H9 (cell line): ENCODE measurements at regions not wholly inside any gene's neighbourhood (a gene's known extent, or its start where the extent isn't known, plus 50 kb on each side); places are given as distances from the start of the nearest gene placed in this dataset.

Experiments used
- DNase-seq: peaks from one replicate; pipeline ENCODE4 v3.0.0-alpha.2; 2017
- H2AFZ ChIP-seq: one replicate; pipeline ENCODE4 v1.6.1; 2013; ENCODE audit warnings: mild to moderate bottlenecking, low read length, control low read depth, moderate library complexity
- H2AK5ac ChIP-seq: 2 replicates; pipeline ENCODE4 v1.6.1; 2013; ENCODE audit warnings: low read length, control low read depth, mixed read lengths; ENCODE audit not compliant: insufficient read length
- H2BK120ac ChIP-seq: one replicate; pipeline ENCODE4 v1.6.1; 2013; ENCODE audit warnings: low read depth, mild to moderate bottlenecking, low read length, control low read depth, inconsistent platforms; ENCODE audit not compliant: poor library complexity, severe bottlenecking
- H2BK12ac ChIP-seq: 2 replicates; pipeline ENCODE4 v1.6.1; 2013; ENCODE audit warnings: low read length, control low read depth, mixed read lengths, low read depth; ENCODE audit not compliant: insufficient read length
- H2BK15ac ChIP-seq: 2 replicates; pipeline ENCODE4 v1.6.1; 2013; ENCODE audit warnings: low read depth, low read length, control low read depth
- H2BK20ac ChIP-seq: one replicate; pipeline ENCODE4 v1.6.1; 2013; ENCODE audit warnings: low read depth, mild to moderate bottlenecking, low read length, control low read depth, inconsistent platforms; ENCODE audit not compliant: poor library complexity, severe bottlenecking
- H2BK5ac ChIP-seq: 2 replicates; pipeline ENCODE4 v1.6.1; 2013; ENCODE audit warnings: low read length, control low read depth, mixed read lengths; ENCODE audit not compliant: insufficient read length
- H3K14ac ChIP-seq: 2 replicates; pipeline ENCODE4 v1.6.1; 2013; ENCODE audit warnings: low read length, control low read depth; ENCODE audit not compliant: insufficient read depth
- H3K18ac ChIP-seq: 2 replicates; pipeline ENCODE4 v1.6.1; 2013; ENCODE audit warnings: low read depth, mild to moderate bottlenecking, mixed read lengths, low read length, control low read depth; ENCODE audit not compliant: insufficient read length
- H3K23ac ChIP-seq: 2 replicates; pipeline ENCODE4 v1.6.1; 2013; ENCODE audit warnings: low read length, control low read depth, mixed read lengths, low read depth; ENCODE audit not compliant: insufficient read length
- H3K23me2 ChIP-seq: 2 replicates; pipeline ENCODE4 v1.6.1; 2013; ENCODE audit warnings: low read depth, mild to moderate bottlenecking, mixed read lengths, low read length, control low read depth; ENCODE audit not compliant: insufficient read length, poor library complexity, severe bottlenecking
- H3K27ac ChIP-seq: 2 replicates; pipeline ENCODE4 v1.5.1; 2013; ENCODE audit warnings: low read length, control low read depth, mixed read lengths, low read depth; ENCODE audit not compliant: insufficient read length
- H3K27me3 ChIP-seq: 2 replicates; pipeline ENCODE4 v1.6.1; 2013; ENCODE audit warnings: low read length, control low read depth, inconsistent platforms; ENCODE audit not compliant: insufficient read depth
- H3K4ac ChIP-seq: 2 replicates; pipeline ENCODE4 v1.6.1; 2013; ENCODE audit warnings: low read depth, mild to moderate bottlenecking, control low read depth, inconsistent platforms, low read length, moderate library complexity
- H3K4me1 ChIP-seq: 2 replicates; pipeline ENCODE4 v1.6.1; 2013; ENCODE audit warnings: low read length, control low read depth, inconsistent platforms; ENCODE audit not compliant: insufficient read depth
- H3K4me2 ChIP-seq: 2 replicates; pipeline ENCODE4 v1.6.1; 2013; ENCODE audit warnings: low read length, control low read depth, mixed read lengths; ENCODE audit not compliant: insufficient read length, insufficient read depth
- H3K56ac ChIP-seq: 2 replicates; pipeline ENCODE4 v1.6.1; 2013; ENCODE audit warnings: low read depth, mild to moderate bottlenecking, mixed read lengths, low read length, control low read depth; ENCODE audit not compliant: insufficient read length
- H3K79me1 ChIP-seq: 2 replicates; pipeline ENCODE4 v1.6.1; 2013; ENCODE audit warnings: low read depth, mild to moderate bottlenecking, moderate library complexity, low read length, control low read depth, inconsistent platforms; ENCODE audit not compliant: insufficient read depth, poor library complexity, severe bottlenecking
- H3K79me2 ChIP-seq: 2 replicates; pipeline ENCODE4 v1.6.1; 2013; ENCODE audit warnings: low read length, control low read depth, inconsistent platforms; ENCODE audit not compliant: insufficient read depth
- H3K9ac ChIP-seq: 2 replicates; pipeline ENCODE4 v1.6.1; 2013; ENCODE audit warnings: low read length, control low read depth, mixed read lengths; ENCODE audit not compliant: insufficient read length; ENCODE audit errors: extremely low read depth
- H3K9me3 ChIP-seq: one replicate; pipeline ENCODE4 v1.6.1; 2013; ENCODE audit warnings: low read depth, low read length, inconsistent platforms; ENCODE audit not compliant: control insufficient read depth
- H3T11ph ChIP-seq: one replicate; pipeline ENCODE4 v1.6.1; 2013; ENCODE audit warnings: mild to moderate bottlenecking, low read length, control low read depth, inconsistent platforms
- H4K20me1 ChIP-seq: one replicate; pipeline ENCODE4 v1.6.1; 2013; ENCODE audit not compliant: control insufficient read depth, insufficient read length, insufficient read depth
- H4K5ac ChIP-seq: 2 replicates; pipeline ENCODE4 v1.6.1; 2013; ENCODE audit warnings: low read depth, mild to moderate bottlenecking, mixed read lengths, low read length, control low read depth; ENCODE audit not compliant: insufficient read length
- H4K8ac ChIP-seq: replicated peaks from 2 replicates; pipeline ENCODE4 v1.6.1; 2013; ENCODE audit warnings: low read length, control low read depth, mixed read lengths, low read depth; ENCODE audit not compliant: insufficient read length
- H4K91ac ChIP-seq: 2 replicates; pipeline ENCODE4 v1.6.1; 2013; ENCODE audit warnings: low read depth, mild to moderate bottlenecking, moderate library complexity, mixed read lengths, low read length, control low read depth; ENCODE audit not compliant: insufficient read length
- H3K27ac Mint-ChIP-seq, 3 experiments: 2 replicates in 2 of 3; 3 replicates in 1 of 3; pipeline ENCODE4 v1.8.0; 2020 to 2021; ENCODE audit warnings: mixed read lengths in 3 of 3, mild to moderate bottlenecking in 1 of 3, moderate library complexity in 1 of 3
- H3K27me3 Mint-ChIP-seq: 2 replicates; pipeline ENCODE4 v1.8.0; 2021; ENCODE audit warnings: low read depth, mild to moderate bottlenecking, moderate library complexity, mixed read lengths
- H3K36me3 Mint-ChIP-seq, 3 experiments: 2 replicates in 2 of 3; 3 replicates in 1 of 3; pipeline ENCODE4 v1.8.0; 2020 to 2021; ENCODE audit warnings: low read depth in 3 of 3, mixed read lengths in 3 of 3; ENCODE audit not compliant: insufficient read depth in 1 of 3
- H3K4me1 Mint-ChIP-seq, 2 experiments: 2 replicates each; pipeline ENCODE4 v1.8.0; 2020; ENCODE audit warnings: mixed read lengths in 2 of 2
- H3K4me3 Mint-ChIP-seq, 2 experiments: 2 replicates in 1 of 2; 3 replicates in 1 of 2; pipeline ENCODE4 v1.8.0; 2020 to 2021; ENCODE audit warnings: mild to moderate bottlenecking in 2 of 2, mixed read lengths in 2 of 2, moderate library complexity in 1 of 2
- H3K9me3 Mint-ChIP-seq, 2 experiments: 2 replicates in 1 of 2; 3 replicates in 1 of 2; pipeline ENCODE4 v1.8.0; 2020; ENCODE audit warnings: mild to moderate bottlenecking in 2 of 2, mixed read lengths in 2 of 2, moderate library complexity in 1 of 2
- CTCF ChIP-seq: fragments of 200-600 bp; sonication (generic); conservative IDR thresholded peaks from 3 replicates; pipeline ENCODE4 v1.8.0; 2021; ENCODE audit warnings: antibody characterized with exemption, mild to moderate bottlenecking
- WGBS: extraction: QIAGEN DNeasy Blood & Tissue Kit; methylation state at CpG from one replicate; pipeline ENCODE4 v1.1.7; 2013; ENCODE audit warnings: missing lambda C conversion rate, low lambda C conversion rate, mixed read lengths; ENCODE audit not compliant: insufficient read length; ENCODE audit errors: extremely low coverage; 5-methylcytosine and 5-hydroxymethylcytosine counted together

GRCh38 chr11:128188346-128189004 lies 398.9 kb downstream of the ETS1 start:
- no peak overlapping the region for H3T11ph ChIP-seq
- H3K14ac ChIP-seq: no peak overlapping the region
- no peaks in the 10 kb centered on the region for H3K27me3 Mint-ChIP-seq
- no peak overlapping the region for H4K8ac ChIP-seq
- no peak overlapping the region for H2AFZ ChIP-seq
- no peak overlapping the region for H2BK5ac ChIP-seq
- TF ChIP-seq CTCF: no peak
- no peak overlapping the region for H3K9ac ChIP-seq
- no peak overlapping the region for H2BK15ac ChIP-seq
- no peak overlapping the region for H3K18ac ChIP-seq
- no peak overlapping the region for H3K4ac ChIP-seq
- no peak overlapping the region for H3K4me2 ChIP-seq
- H4K91ac ChIP-seq: no peak overlapping the region
- WGBS: no CpG with 5 or more reads among the region's 9 CpGs
- H3K79me2 ChIP-seq: no peaks in the 10 kb centered on the region
- no peak overlapping the region for H2BK120ac ChIP-seq
- no peaks in the 10 kb centered on the region for H4K20me1 ChIP-seq
- H3K23ac ChIP-seq: no peak overlapping the region
- no peak overlapping the region for H3K56ac ChIP-seq
- no peak overlapping the region for H4K5ac ChIP-seq
- no peaks in the 10 kb centered on the region for H3K27me3 ChIP-seq
- no peaks in the 10 kb centered on the region for H3K4me1 Mint-ChIP-seq
- no peak overlapping the region for H2BK12ac ChIP-seq
- no peaks in the 10 kb centered on the region for H3K9me3 ChIP-seq
- no peak overlapping the region for H3K27ac Mint-ChIP-seq
- H3K4me3 Mint-ChIP-seq: no peak overlapping the region
- H3K27ac ChIP-seq: no peak overlapping the region
- peaks cover 19% of the 10 kb centered on the region in 2 experiments for H3K9me3 Mint-ChIP-seq
- no peaks in the 10 kb centered on the region for H3K23me2 ChIP-seq
- no peak overlapping the region for H2AK5ac ChIP-seq
- no peak overlapping the region for H2BK20ac ChIP-seq
- no peaks in the 10 kb centered on the region for H3K79me1 ChIP-seq
- H3K4me1 ChIP-seq: no peaks in the 10 kb centered on the region
- H3K36me3 Mint-ChIP-seq: peaks cover 3 to 20% (median 3%) of the 10 kb centered on the region in 3 experiments; a peak in 5 of 7 replicates
- DNase-seq: no peak
